H9 (cell line): ENCODE measurements at regions not wholly inside any gene's neighbourhood (a gene's known extent, or its start where the extent isn't known, plus 50 kb on each side); places are given as distances from the start of the nearest gene placed in this dataset.

ENCODE experiments used
- DNase-seq: peaks from one replicate; pipeline ENCODE4 v3.0.0-alpha.2; 2017
- H2AFZ ChIP-seq: one replicate; pipeline ENCODE4 v1.6.1; 2013; ENCODE audit warnings: mild to moderate bottlenecking, low read length, control low read depth, moderate library complexity
- H2AK5ac ChIP-seq: 2 replicates; pipeline ENCODE4 v1.6.1; 2013; ENCODE audit warnings: low read length, control low read depth, mixed read lengths; ENCODE audit not compliant: insufficient read length
- H2BK120ac ChIP-seq: one replicate; pipeline ENCODE4 v1.6.1; 2013; ENCODE audit warnings: low read depth, mild to moderate bottlenecking, low read length, control low read depth, inconsistent platforms; ENCODE audit not compliant: poor library complexity, severe bottlenecking
- H2BK12ac ChIP-seq: 2 replicates; pipeline ENCODE4 v1.6.1; 2013; ENCODE audit warnings: low read length, control low read depth, mixed read lengths, low read depth; ENCODE audit not compliant: insufficient read length
- H2BK15ac ChIP-seq: 2 replicates; pipeline ENCODE4 v1.6.1; 2013; ENCODE audit warnings: low read depth, low read length, control low read depth
- H2BK20ac ChIP-seq: one replicate; pipeline ENCODE4 v1.6.1; 2013; ENCODE audit warnings: low read depth, mild to moderate bottlenecking, low read length, control low read depth, inconsistent platforms; ENCODE audit not compliant: poor library complexity, severe bottlenecking
- H2BK5ac ChIP-seq: 2 replicates; pipeline ENCODE4 v1.6.1; 2013; ENCODE audit warnings: low read length, control low read depth, mixed read lengths; ENCODE audit not compliant: insufficient read length
- H3K14ac ChIP-seq: 2 replicates; pipeline ENCODE4 v1.6.1; 2013; ENCODE audit warnings: low read length, control low read depth; ENCODE audit not compliant: insufficient read depth
- H3K18ac ChIP-seq: 2 replicates; pipeline ENCODE4 v1.6.1; 2013; ENCODE audit warnings: low read depth, mild to moderate bottlenecking, mixed read lengths, low read length, control low read depth; ENCODE audit not compliant: insufficient read length
- H3K23ac ChIP-seq: 2 replicates; pipeline ENCODE4 v1.6.1; 2013; ENCODE audit warnings: low read length, control low read depth, mixed read lengths, low read depth; ENCODE audit not compliant: insufficient read length
- H3K23me2 ChIP-seq: 2 replicates; pipeline ENCODE4 v1.6.1; 2013; ENCODE audit warnings: low read depth, mild to moderate bottlenecking, mixed read lengths, low read length, control low read depth; ENCODE audit not compliant: insufficient read length, poor library complexity, severe bottlenecking
- H3K27ac ChIP-seq: 2 replicates; pipeline ENCODE4 v1.5.1; 2013; ENCODE audit warnings: low read length, control low read depth, mixed read lengths, low read depth; ENCODE audit not compliant: insufficient read length
- H3K27me3 ChIP-seq: 2 replicates; pipeline ENCODE4 v1.6.1; 2013; ENCODE audit warnings: low read length, control low read depth, inconsistent platforms; ENCODE audit not compliant: insufficient read depth
- H3K4ac ChIP-seq: 2 replicates; pipeline ENCODE4 v1.6.1; 2013; ENCODE audit warnings: low read depth, mild to moderate bottlenecking, control low read depth, inconsistent platforms, low read length, moderate library complexity
- H3K4me1 ChIP-seq: 2 replicates; pipeline ENCODE4 v1.6.1; 2013; ENCODE audit warnings: low read length, control low read depth, inconsistent platforms; ENCODE audit not compliant: insufficient read depth
- H3K4me2 ChIP-seq: 2 replicates; pipeline ENCODE4 v1.6.1; 2013; ENCODE audit warnings: low read length, control low read depth, mixed read lengths; ENCODE audit not compliant: insufficient read length, insufficient read depth
- H3K56ac ChIP-seq: 2 replicates; pipeline ENCODE4 v1.6.1; 2013; ENCODE audit warnings: low read depth, mild to moderate bottlenecking, mixed read lengths, low read length, control low read depth; ENCODE audit not compliant: insufficient read length
- H3K79me1 ChIP-seq: 2 replicates; pipeline ENCODE4 v1.6.1; 2013; ENCODE audit warnings: low read depth, mild to moderate bottlenecking, moderate library complexity, low read length, control low read depth, inconsistent platforms; ENCODE audit not compliant: insufficient read depth, poor library complexity, severe bottlenecking
- H3K79me2 ChIP-seq: 2 replicates; pipeline ENCODE4 v1.6.1; 2013; ENCODE audit warnings: low read length, control low read depth, inconsistent platforms; ENCODE audit not compliant: insufficient read depth
- H3K9ac ChIP-seq: 2 replicates; pipeline ENCODE4 v1.6.1; 2013; ENCODE audit warnings: low read length, control low read depth, mixed read lengths; ENCODE audit not compliant: insufficient read length; ENCODE audit errors: extremely low read depth
- H3K9me3 ChIP-seq: one replicate; pipeline ENCODE4 v1.6.1; 2013; ENCODE audit warnings: low read depth, low read length, inconsistent platforms; ENCODE audit not compliant: control insufficient read depth
- H3T11ph ChIP-seq: one replicate; pipeline ENCODE4 v1.6.1; 2013; ENCODE audit warnings: mild to moderate bottlenecking, low read length, control low read depth, inconsistent platforms
- H4K20me1 ChIP-seq: one replicate; pipeline ENCODE4 v1.6.1; 2013; ENCODE audit not compliant: control insufficient read depth, insufficient read length, insufficient read depth
- H4K5ac ChIP-seq: 2 replicates; pipeline ENCODE4 v1.6.1; 2013; ENCODE audit warnings: low read depth, mild to moderate bottlenecking, mixed read lengths, low read length, control low read depth; ENCODE audit not compliant: insufficient read length
- H4K8ac ChIP-seq: replicated peaks from 2 replicates; pipeline ENCODE4 v1.6.1; 2013; ENCODE audit warnings: low read length, control low read depth, mixed read lengths, low read depth; ENCODE audit not compliant: insufficient read length
- H4K91ac ChIP-seq: 2 replicates; pipeline ENCODE4 v1.6.1; 2013; ENCODE audit warnings: low read depth, mild to moderate bottlenecking, moderate library complexity, mixed read lengths, low read length, control low read depth; ENCODE audit not compliant: insufficient read length
- H3K27ac Mint-ChIP-seq, 3 experiments: 2 replicates in 2 of 3; 3 replicates in 1 of 3; pipeline ENCODE4 v1.8.0; 2020 to 2021; ENCODE audit warnings: mixed read lengths in 3 of 3, mild to moderate bottlenecking in 1 of 3, moderate library complexity in 1 of 3
- H3K27me3 Mint-ChIP-seq: 2 replicates; pipeline ENCODE4 v1.8.0; 2021; ENCODE audit warnings: low read depth, mild to moderate bottlenecking, moderate library complexity, mixed read lengths
- H3K36me3 Mint-ChIP-seq, 3 experiments: 2 replicates in 2 of 3; 3 replicates in 1 of 3; pipeline ENCODE4 v1.8.0; 2020 to 2021; ENCODE audit warnings: low read depth in 3 of 3, mixed read lengths in 3 of 3; ENCODE audit not compliant: insufficient read depth in 1 of 3
- H3K4me1 Mint-ChIP-seq, 2 experiments: 2 replicates each; pipeline ENCODE4 v1.8.0; 2020; ENCODE audit warnings: mixed read lengths in 2 of 2
- H3K4me3 Mint-ChIP-seq, 2 experiments: 2 replicates in 1 of 2; 3 replicates in 1 of 2; pipeline ENCODE4 v1.8.0; 2020 to 2021; ENCODE audit warnings: mild to moderate bottlenecking in 2 of 2, mixed read lengths in 2 of 2, moderate library complexity in 1 of 2
- H3K9me3 Mint-ChIP-seq, 2 experiments: 2 replicates in 1 of 2; 3 replicates in 1 of 2; pipeline ENCODE4 v1.8.0; 2020; ENCODE audit warnings: mild to moderate bottlenecking in 2 of 2, mixed read lengths in 2 of 2, moderate library complexity in 1 of 2
- TF ChIP-seq, protein P1 (sequence below): fragments of 200-600 bp; sonication (generic); conservative IDR thresholded peaks from 3 replicates; pipeline ENCODE4 v1.8.0; 2021; ENCODE audit warnings: antibody characterized with exemption, mild to moderate bottlenecking

DNA sequence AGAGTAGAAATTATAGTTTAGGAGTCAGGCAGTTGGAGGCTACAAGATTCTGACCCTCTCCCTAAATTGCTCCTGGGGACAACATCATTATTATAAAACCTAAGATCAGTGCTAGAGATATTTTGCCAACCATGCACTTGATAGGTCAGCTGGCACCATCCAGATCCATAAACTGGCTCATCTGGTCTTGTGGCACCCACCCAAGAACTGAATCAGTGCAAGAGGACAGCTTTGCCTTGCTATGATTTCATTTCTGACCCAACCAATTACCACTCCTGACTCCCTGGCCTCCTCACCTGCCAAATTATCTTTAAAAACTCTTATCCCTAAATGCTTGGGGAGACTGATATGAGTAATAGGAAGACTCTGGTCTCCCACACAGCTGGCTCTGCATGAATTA is 461.1 kb upstream of the TGFBR2 start:
- Mint-ChIP-seq H3K36me3 (peaks cover 0 to 5% (median 0%) of the 10 kb centered on the region in 3 experiments; a peak in 2 of 7 replicates), H3K9me3 (peaks cover 0 to 2% of the 10 kb centered on the region in 2 experiments; a peak in 1 of 5 replicates), H3K27ac (no peak overlapping the region)

More for the DNA sequence above, 461.1 kb upstream of the TGFBR2 start:
- DNase-seq, result no peak
- no peaks in the 10 kb centered on the region for H3K27me3 Mint-ChIP-seq
- no peak overlapping the region for H3K18ac ChIP-seq
- H4K91ac ChIP-seq, result no peak overlapping the region
- no peaks in the 10 kb centered on the region for H3K79me2 ChIP-seq
- H3K4me2 ChIP-seq, result no peak overlapping the region
- no peak overlapping the region for H3K4ac ChIP-seq
- H2BK20ac ChIP-seq, result no peak overlapping the region
- H3K79me1 ChIP-seq, result no peaks in the 10 kb centered on the region
- no peak overlapping the region for H3K27ac ChIP-seq
- no peaks in the 10 kb centered on the region for H3K9me3 ChIP-seq
- no peak overlapping the region for H4K8ac ChIP-seq
- H2BK5ac ChIP-seq, result no peak overlapping the region
- H3K4me1 Mint-ChIP-seq, result peaks cover 6 to 7% of the 10 kb centered on the region in 2 experiments
- H4K20me1 ChIP-seq, result no peaks in the 10 kb centered on the region
- no peak overlapping the region for H3T11ph ChIP-seq
- H2BK12ac ChIP-seq, result no peak overlapping the region
- H3K27me3 ChIP-seq, result no peaks in the 10 kb centered on the region
- H2BK120ac ChIP-seq, result no peak overlapping the region
- H2AFZ ChIP-seq, result no peak overlapping the region
- TF ChIP-seq, protein P1, sequence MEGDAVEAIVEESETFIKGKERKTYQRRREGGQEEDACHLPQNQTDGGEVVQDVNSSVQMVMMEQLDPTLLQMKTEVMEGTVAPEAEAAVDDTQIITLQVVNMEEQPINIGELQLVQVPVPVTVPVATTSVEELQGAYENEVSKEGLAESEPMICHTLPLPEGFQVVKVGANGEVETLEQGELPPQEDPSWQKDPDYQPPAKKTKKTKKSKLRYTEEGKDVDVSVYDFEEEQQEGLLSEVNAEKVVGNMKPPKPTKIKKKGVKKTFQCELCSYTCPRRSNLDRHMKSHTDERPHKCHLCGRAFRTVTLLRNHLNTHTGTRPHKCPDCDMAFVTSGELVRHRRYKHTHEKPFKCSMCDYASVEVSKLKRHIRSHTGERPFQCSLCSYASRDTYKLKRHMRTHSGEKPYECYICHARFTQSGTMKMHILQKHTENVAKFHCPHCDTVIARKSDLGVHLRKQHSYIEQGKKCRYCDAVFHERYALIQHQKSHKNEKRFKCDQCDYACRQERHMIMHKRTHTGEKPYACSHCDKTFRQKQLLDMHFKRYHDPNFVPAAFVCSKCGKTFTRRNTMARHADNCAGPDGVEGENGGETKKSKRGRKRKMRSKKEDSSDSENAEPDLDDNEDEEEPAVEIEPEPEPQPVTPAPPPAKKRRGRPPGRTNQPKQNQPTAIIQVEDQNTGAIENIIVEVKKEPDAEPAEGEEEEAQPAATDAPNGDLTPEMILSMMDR, result no peak
- H3K23ac ChIP-seq, result no peak overlapping the region
- no peak overlapping the region for H2BK15ac ChIP-seq
- H3K23me2 ChIP-seq, result no peaks in the 10 kb centered on the region
- H3K56ac ChIP-seq, result no peak overlapping the region
- no peak overlapping the region for H3K9ac ChIP-seq
- no peak overlapping the region for H4K5ac ChIP-seq
- no peaks in the 10 kb centered on the region for H3K4me1 ChIP-seq
- H3K4me3 Mint-ChIP-seq, result no peak overlapping the region
- H2AK5ac ChIP-seq, result no peak overlapping the region
- no peak overlapping the region for H3K14ac ChIP-seq
